CD14-positive monocyte (primary cell): ENCODE measurements at regions not wholly inside any gene's neighbourhood (a gene's known extent, or its start where the extent isn't known, plus 50 kb on each side); places are given as distances from the start of the nearest gene placed in this dataset.

Experiments used
- DNase-seq, 3 donors: peaks; one replicate each; pipeline ENCODE4 v3.0.0-alpha.2; 2011 to 2022
- H2AFZ ChIP-seq: 2 replicates; pipeline ENCODE4 v1.6.0; 2012; ENCODE audit warnings: mild to moderate bottlenecking, low read depth, low read length, inconsistent platforms; ENCODE audit not compliant: insufficient read depth, poor library complexity, severe bottlenecking
- H3K27ac ChIP-seq, 2 donors: 1 replicate in 1 of 2; 2 replicates in 1 of 2; pipeline ENCODE4 v1.5.1; 2012 to 2013; ENCODE audit warnings: low read length in 2 of 2, control low read depth in 1 of 2, inconsistent platforms in 1 of 2, low read depth in 1 of 2, mild to moderate bottlenecking in 1 of 2
- H3K27me3 ChIP-seq, 2 donors: one replicate each; pipeline versions ENCODE4 v1.6.0 to v1.6.1; 2011 to 2013; ENCODE audit warnings: low read length in 2 of 2; ENCODE audit not compliant: control insufficient read depth in 2 of 2, insufficient read depth in 2 of 2
- H3K36me3 ChIP-seq, 2 donors: replicated peaks in 1 of 2; 1 replicate in 1 of 2; 2 replicates in 1 of 2; pipeline versions ENCODE4 v1.5.1 to v1.6.1; 2012 to 2013; ENCODE audit warnings: low read length in 2 of 2, control low read depth in 1 of 2, inconsistent platforms in 1 of 2, mild to moderate bottlenecking in 1 of 2; ENCODE audit not compliant: insufficient read depth in 2 of 2, control insufficient read depth in 1 of 2
- H3K4me1 ChIP-seq, 2 donors: 1 replicate in 1 of 2; 2 replicates in 1 of 2; pipeline versions ENCODE4 v1.5.1 to v1.6.1; 2012 to 2013; ENCODE audit warnings: low read length in 2 of 2, control low read depth in 1 of 2, inconsistent platforms in 1 of 2, mild to moderate bottlenecking in 1 of 2, moderate library complexity in 1 of 2; ENCODE audit not compliant: insufficient read depth in 2 of 2, control insufficient read depth in 1 of 2
- H3K4me2 ChIP-seq: replicated peaks from 2 replicates; pipeline ENCODE3; 2012; ENCODE audit warnings: low read length, moderate library complexity, mild to moderate bottlenecking; ENCODE audit not compliant: poor library complexity, severe bottlenecking; ENCODE audit errors: extremely low read depth
- H3K4me3 ChIP-seq, 3 experiments: fragments of 200-600 bp in 1 of 3; sonication (generic) in 1 of 3; replicated peaks in 1 of 3; 1 replicate in 2 of 3; 2 replicates in 1 of 3; pipeline ENCODE4 v1.5.1; 2011 to 2013; ENCODE audit warnings: low read length in 3 of 3, mild to moderate bottlenecking in 3 of 3, control low read depth in 2 of 3, low read depth in 2 of 3, inconsistent platforms in 1 of 3, moderate library complexity in 1 of 3
- H3K79me2 ChIP-seq: 2 replicates; pipeline ENCODE4 v1.6.0; 2012; ENCODE audit warnings: mild to moderate bottlenecking, control low read depth, inconsistent platforms, low read length, moderate library complexity; ENCODE audit not compliant: insufficient read depth
- H3K9ac ChIP-seq: 2 replicates; pipeline ENCODE4 v1.6.0; 2017; ENCODE audit warnings: low read length, mild to moderate bottlenecking; ENCODE audit not compliant: insufficient read depth, poor library complexity, severe bottlenecking
- H3K9me3 ChIP-seq, 2 donors: replicated peaks in 1 of 2; 1 replicate in 1 of 2; 2 replicates in 1 of 2; pipeline versions ENCODE4 v1.5.1 to v1.6.1; 2012 to 2013; ENCODE audit warnings: low read length in 2 of 2, control low read depth in 1 of 2; ENCODE audit not compliant: control insufficient read depth in 1 of 2, insufficient read depth in 1 of 2
- H4K20me1 ChIP-seq: 2 replicates; pipeline ENCODE4 v1.6.0; 2012; ENCODE audit warnings: mild to moderate bottlenecking, low read length, control low read depth, moderate library complexity; ENCODE audit not compliant: insufficient read depth
- H3K27ac Mint-ChIP-seq, 7 donors: one replicate each; pipeline ENCODE4 v1.8.0; 2020; ENCODE audit warnings: mild to moderate bottlenecking in 7 of 7, mixed read lengths in 7 of 7, moderate library complexity in 6 of 7, inconsistent platforms in 2 of 7
- H3K27me3 Mint-ChIP-seq, 3 donors: one replicate each; pipeline ENCODE4 v1.8.0; 2021 to 2022; ENCODE audit warnings: low read depth in 3 of 3, mild to moderate bottlenecking in 3 of 3, mixed read lengths in 3 of 3, moderate library complexity in 3 of 3, inconsistent platforms in 1 of 3
- H3K36me3 Mint-ChIP-seq, 2 donors: one replicate each; pipeline ENCODE4 v1.8.0; 2020; ENCODE audit warnings: mixed read lengths in 2 of 2, inconsistent platforms in 1 of 2, mild to moderate bottlenecking in 1 of 2
- H3K4me1 Mint-ChIP-seq: one replicate; pipeline ENCODE4 v1.8.0; 2020; ENCODE audit warnings: mild to moderate bottlenecking, mixed read lengths
- H3K4me3 Mint-ChIP-seq, 2 donors: one replicate each; pipeline ENCODE4 v1.8.0; 2020; ENCODE audit warnings: mild to moderate bottlenecking in 2 of 2, mixed read lengths in 2 of 2, moderate library complexity in 1 of 2
- H3K9me3 Mint-ChIP-seq, 7 donors: one replicate each; pipeline ENCODE4 v1.8.0; 2020 to 2022; ENCODE audit warnings: mixed read lengths in 7 of 7, mild to moderate bottlenecking in 6 of 7, moderate library complexity in 6 of 7, inconsistent platforms in 2 of 7
- WGBS: methylation state at CpG from one replicate; pipeline ENCODE4 v1.1.5; 2013; ENCODE audit warnings: missing lambda C conversion rate; ENCODE audit not compliant: insufficient coverage; 5-methylcytosine and 5-hydroxymethylcytosine counted together
- intact Hi-C, 2 donors: fragments of 100-400 bp; cut with micrococcal nuclease; formaldehyde crosslinking; loops; one replicate each; pipeline versions ENCODE4 v1.15.0 to v1.15.1; 2023
- TF ChIP-seq, protein P1 (sequence below): fragments of 200-600 bp; IDR thresholded peaks from one replicate; pipeline ENCODE4 v1.8.0; 2022; ENCODE audit warnings: antibody characterized with exemption, mild to moderate bottlenecking

DNA sequence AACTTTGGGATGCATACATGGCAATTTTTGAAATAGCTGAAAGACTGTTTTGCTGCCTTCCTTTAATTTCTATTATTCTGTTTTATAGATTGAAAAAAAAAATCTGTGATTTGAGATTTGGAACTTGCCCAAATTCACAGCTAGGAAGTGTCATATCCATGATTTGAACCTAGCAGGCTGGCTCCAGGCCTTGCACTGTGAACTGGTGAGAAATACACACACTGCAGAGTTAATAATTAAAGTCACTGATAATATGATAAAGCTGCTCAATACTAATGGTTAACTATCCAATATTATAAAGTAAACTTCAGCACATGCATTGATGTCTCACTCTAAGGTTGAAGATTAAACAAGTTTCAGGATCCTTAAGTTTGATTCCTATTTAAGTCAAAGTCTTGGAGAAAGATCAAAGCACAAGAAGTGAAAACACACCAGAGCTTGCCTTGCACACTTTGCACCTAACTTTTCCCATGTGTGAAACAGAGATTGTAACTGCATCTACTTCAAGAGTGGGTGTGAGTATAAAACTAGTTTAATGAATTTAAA lies 150.6 kb upstream of the CCDC179 start:
- no peaks in the 10 kb centered on the region for H3K79me2 ChIP-seq
- H3K27ac Mint-ChIP-seq, result no peak overlapping the region
- H3K27ac ChIP-seq, result no peak overlapping the region

DNA sequence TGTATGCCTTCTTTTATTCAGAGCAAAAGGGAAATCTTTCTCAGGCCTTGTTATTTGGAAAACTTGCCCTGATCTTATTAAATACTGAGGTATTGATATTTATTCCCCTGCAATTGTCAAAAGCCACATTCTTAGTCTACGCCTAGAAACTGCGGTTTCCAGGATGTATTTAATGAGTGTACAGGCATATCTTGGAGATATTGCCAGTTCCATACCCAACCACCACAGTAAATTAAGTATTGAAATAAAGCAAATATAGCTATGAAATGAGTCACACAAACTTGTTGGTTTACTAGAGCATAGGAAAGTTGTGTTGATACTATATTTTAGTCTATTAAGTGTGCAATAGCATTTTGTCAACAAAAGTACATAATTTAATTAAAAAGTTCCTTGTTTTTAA lies 152.7 kb upstream of the CCDC179 start:
- Mint-ChIP-seq H3K27ac (no peak overlapping the region), H3K4me1 (no peaks in the 10 kb centered on the region), H3K36me3 (no peaks in the 10 kb centered on the region), H3K4me3 (no peak overlapping the region), H3K27me3 (no peaks in the 10 kb centered on the region), H3K9me3 (peaks cover 0 to 5% (median 3%) of the 10 kb centered on the region in 7 donors)
- intact Hi-C loops, result no loop called here
- no peak for DNase-seq
- Histone ChIP-seq H3K9me3 (no peaks in the 10 kb centered on the region), H3K9ac (no peak overlapping the region), H3K36me3 (no peaks in the 10 kb centered on the region), H3K4me2 (no peak overlapping the region), H3K4me3 (no peak overlapping the region), H2AFZ (no peak overlapping the region), H3K79me2 (no peaks in the 10 kb centered on the region), H3K4me1 (no peaks in the 10 kb centered on the region), H3K27ac (no peak overlapping the region), H3K27me3 (no peaks in the 10 kb centered on the region), H4K20me1 (no peaks in the 10 kb centered on the region)
- TF ChIP-seq, protein P1, sequence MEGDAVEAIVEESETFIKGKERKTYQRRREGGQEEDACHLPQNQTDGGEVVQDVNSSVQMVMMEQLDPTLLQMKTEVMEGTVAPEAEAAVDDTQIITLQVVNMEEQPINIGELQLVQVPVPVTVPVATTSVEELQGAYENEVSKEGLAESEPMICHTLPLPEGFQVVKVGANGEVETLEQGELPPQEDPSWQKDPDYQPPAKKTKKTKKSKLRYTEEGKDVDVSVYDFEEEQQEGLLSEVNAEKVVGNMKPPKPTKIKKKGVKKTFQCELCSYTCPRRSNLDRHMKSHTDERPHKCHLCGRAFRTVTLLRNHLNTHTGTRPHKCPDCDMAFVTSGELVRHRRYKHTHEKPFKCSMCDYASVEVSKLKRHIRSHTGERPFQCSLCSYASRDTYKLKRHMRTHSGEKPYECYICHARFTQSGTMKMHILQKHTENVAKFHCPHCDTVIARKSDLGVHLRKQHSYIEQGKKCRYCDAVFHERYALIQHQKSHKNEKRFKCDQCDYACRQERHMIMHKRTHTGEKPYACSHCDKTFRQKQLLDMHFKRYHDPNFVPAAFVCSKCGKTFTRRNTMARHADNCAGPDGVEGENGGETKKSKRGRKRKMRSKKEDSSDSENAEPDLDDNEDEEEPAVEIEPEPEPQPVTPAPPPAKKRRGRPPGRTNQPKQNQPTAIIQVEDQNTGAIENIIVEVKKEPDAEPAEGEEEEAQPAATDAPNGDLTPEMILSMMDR, result no peak
- no CpG with 5 or more reads among the region's 2 CpGs for WGBS

More for the DNA sequence above, 150.6 kb upstream of the CCDC179 start:
- Mint-ChIP-seq H3K9me3 (peaks cover 0 to 6% (median 3%) of the 10 kb centered on the region in 7 donors), H3K27me3 (no peaks in the 10 kb centered on the region), H3K4me3 (no peak overlapping the region), H3K36me3 (no peaks in the 10 kb centered on the region), H3K4me1 (no peaks in the 10 kb centered on the region)
- Histone ChIP-seq H3K4me3 (no peak overlapping the region), H3K27me3 (no peaks in the 10 kb centered on the region), H3K4me1 (no peaks in the 10 kb centered on the region), H3K36me3 (no peaks in the 10 kb centered on the region), H2AFZ (no peak overlapping the region), H3K9ac (no peak overlapping the region), H3K9me3 (no peaks in the 10 kb centered on the region), H4K20me1 (no peaks in the 10 kb centered on the region), H3K4me2 (no peak overlapping the region)
- intact Hi-C loops, result no loop called here
- TF ChIP-seq, protein P1, result no peak
- no peak for DNase-seq
